GM19455 (cell line): ENCODE measurements at regions not wholly inside any gene's neighbourhood (a gene's known extent, or its start where the extent isn't known, plus 50 kb on each side); places are given as distances from the start of the nearest gene placed in this dataset.
"Not testable (repeated sequence)": the region's sequence is repeated elsewhere in the genome, so short reads cannot be mapped to it uniquely, and the experiment has no call there.

Experiments used
- ATAC-seq: cut with Tn5 transposase; IDR thresholded peaks from one replicate; pipeline ENCODE4 v1.9.1; 2021; ENCODE audit not compliant: unreplicated experiment

DNA sequence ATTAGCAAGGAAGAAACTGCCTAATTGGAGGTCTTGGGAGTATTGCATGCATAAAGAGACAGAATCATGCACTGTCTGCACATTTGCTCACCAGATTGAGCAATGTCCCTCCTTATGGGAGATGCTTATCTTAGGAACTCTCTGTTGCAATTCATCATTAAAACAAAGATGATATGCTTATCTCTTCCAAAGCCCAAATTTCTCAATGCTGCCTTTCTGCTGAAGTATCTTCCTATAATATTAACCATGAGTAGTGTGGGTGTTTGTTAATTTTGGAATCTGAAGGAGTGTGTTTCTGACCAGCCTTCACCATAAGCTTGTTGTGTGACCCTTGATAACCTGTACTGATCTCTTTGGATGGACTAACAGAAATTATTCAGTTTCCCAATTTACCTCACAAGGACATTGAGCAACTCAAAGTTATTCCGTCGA, 1257.6 kb upstream of the FLRT2 start:
- ATAC-seq, result no peak

DNA sequence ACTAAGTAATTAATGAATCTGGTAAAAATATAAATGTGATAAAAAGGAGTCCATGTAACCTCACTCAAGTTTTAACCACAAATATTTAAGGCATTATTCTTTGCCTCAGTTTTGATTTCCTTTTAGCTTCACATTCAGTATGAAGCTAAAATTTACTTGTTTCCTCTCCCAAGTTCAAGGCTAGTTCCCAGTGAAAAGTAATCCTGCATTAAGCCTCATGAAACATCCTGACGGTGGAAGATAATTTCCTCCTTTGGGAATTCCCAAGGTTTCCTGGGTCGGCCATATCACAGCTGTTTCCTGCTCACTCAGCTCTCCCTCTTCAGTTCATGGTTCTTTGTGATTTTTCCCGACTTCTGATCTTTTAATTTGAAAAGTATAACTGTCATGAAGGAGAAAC, 1256.8 kb upstream of the FLRT2 start:
- ATAC-seq, result no peak

- no peak for ATAC-seq
Measured at GRCh38 chr14:84282618-84283017, 1247.3 kb upstream of the FLRT2 start.

DNA sequence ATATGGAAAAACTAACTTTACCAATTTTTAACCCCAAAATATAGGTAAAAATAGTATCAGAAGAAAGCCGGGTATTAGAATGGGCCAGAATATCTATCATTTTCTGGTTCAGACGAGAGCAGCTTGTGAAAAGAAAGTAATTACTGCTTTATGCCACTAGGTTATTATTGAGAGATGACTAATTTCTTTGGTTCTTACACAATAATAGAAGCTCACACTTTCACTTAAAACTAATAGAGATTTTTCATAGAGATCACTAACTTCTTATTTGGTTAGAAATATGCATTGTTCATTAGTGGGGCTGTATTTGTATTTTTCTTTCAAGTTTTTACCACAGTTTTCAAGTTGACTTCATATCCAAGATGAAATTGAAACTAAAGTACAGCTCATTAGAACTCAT, 1241.2 kb upstream of the FLRT2 start:
- ATAC-seq, result no peak

DNA sequence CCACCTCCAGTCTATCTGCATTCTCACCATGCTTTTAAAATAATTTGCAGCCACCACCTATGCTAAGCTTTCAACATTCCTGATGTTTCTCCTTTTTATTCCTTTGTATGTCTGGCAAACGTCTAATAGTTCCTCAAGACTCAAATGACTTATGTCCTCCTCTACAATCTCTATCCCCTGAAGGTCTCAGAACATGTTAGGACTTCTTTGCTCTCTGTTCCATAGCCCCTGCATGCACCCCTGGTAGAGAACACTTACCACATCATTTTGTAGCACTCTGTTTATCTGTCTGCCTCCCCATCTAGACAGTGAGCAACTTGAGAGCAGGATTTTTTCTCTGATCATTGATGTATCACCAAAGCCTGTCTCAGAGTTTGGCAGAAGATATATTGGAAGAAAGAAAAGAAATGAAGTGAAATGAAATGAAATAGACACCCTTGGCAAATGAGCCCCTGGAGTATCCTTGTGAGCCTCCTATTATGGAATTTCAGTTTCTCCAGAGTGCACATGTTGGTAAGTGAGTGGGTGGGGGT, 1231.2 kb upstream of the FLRT2 start:
- ATAC-seq, result no peak

GRCh38 chr14:84303140-84303539, 1226.8 kb upstream of the FLRT2 start:
- ATAC-seq, result no peak

DNA sequence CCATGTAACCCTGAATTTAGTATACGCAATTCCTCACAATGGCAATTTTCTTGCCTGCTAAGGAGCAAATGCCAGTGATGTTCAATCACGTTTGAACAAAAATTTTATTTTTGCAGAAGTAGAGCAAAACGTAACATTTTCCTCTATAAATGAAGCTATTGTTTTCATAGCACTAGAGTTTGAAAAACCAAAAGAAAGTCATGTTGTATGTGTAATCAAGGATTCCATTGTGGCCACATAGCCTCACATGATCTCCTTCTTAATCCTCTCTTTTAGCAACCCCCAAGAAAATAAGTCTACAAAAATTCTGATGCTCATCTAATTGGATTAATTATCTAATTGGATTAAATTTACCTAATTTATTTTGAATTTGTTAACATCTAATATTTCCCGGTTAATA, 1217.4 kb upstream of the FLRT2 start:
- no peak for ATAC-seq

DNA sequence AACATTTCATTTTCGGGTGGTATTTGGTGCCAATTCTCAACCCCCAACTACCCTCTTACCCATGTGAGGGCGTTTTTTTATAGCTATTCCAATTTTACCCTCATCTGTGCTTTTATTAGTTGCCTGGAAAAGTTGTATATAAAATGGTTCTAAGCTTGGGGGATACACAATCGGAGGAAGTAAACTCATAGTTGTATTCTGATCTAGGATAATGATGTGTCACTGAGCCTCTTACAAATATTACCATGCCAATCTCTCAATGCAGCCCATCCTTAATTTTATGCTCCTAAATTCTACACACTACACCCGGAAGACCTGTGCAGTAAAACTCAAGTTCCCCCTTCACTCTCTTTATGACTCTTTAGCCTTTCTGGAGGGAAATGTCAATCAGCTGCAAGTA, 1206.5 kb upstream of the FLRT2 start:
- no peak for ATAC-seq

GRCh38 chr14:84323978-84324377, 1206.0 kb upstream of the FLRT2 start:
- ATAC-seq, result no peak

DNA sequence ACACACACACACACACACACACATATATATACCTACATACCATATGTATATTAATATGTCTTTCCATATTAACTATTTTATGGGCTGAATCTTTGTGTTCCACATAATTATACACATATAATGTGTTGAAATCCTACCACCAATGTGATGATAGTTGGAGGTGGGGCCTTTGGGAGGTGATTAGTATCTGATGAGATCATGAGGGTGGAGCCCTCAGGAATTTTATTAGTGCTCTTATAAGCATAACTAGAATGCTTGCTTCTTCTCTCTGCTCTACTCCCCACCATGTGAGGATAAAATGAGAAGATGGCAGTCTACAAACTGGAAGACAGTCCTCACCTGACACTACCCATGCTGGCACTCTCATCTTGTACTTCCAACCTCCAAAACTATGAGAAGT, 1193.5 kb upstream of the FLRT2 start:
- ATAC-seq, result no peak

GRCh38 chr14:84340938-84341337, 1189.0 kb upstream of the FLRT2 start:
- no peak for ATAC-seq

GRCh38 chr14:84341867-84342266, 1188.1 kb upstream of the FLRT2 start:
- ATAC-seq, result not testable (repeated sequence)

GRCh38 chr14:84343656-84344055, 1186.3 kb upstream of the FLRT2 start:
- ATAC-seq, result no peak

GRCh38 chr14:84351646-84352045, 1178.3 kb upstream of the FLRT2 start:
- no peak for ATAC-seq

- no peak for ATAC-seq
Measured at GRCh38 chr14:84361476-84361875, 1168.5 kb upstream of the FLRT2 start.

- ATAC-seq, result no peak
Measured at GRCh38 chr14:84375235-84375634, 1154.7 kb upstream of the FLRT2 start.

GRCh38 chr14:84390010-84390409, 1139.9 kb upstream of the FLRT2 start:
- ATAC-seq, result no peak

DNA sequence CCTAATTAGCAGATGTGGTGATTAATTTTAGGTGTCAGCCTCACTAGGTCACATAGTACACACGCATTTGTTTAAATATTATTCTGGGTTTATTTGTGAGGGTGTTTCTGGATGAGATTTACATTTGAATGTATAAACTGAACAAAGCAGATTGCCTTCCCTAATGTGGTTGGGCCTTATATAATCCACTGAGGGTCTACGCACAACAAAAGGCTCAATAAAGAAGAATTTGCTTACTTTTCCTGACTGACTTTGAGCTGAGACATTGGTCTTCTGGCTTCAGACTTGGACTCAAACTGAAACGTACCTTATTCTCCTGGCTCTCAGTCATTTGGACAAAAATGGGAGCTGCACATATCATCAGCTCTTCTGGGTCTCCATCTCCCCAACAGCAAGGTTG, 1132.3 kb upstream of the FLRT2 start:
- ATAC-seq, result no peak

DNA sequence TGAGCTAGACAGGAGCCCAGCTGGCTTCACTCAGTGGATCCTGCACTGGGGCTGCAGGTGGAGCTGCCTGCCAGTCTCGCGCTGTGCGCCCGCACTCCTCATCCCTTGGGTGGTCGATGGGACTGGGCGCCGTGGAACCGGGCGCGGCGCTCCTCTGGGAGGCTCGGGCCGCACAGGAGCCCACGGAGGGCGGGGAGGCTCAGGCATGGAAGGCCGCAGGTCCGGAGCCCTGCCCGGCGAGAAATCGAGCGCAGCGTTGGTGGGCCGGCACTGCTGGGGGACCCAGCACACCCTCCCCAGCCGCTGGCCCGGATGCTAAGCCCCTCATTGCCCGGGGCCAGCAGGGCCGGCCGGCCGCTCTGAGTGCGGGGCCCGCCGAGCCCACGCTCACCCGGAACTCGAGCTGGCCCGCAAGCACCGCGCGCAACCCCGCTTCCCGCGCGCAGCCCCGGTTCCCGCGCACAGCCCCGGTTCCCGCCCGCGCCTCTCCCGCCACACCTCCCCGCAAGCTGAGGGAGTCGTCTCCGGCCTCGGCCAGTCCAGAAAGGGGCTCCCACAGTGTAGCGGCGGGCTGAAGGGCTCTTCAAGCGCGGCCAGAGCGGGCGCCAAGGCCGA, 1130.5 kb upstream of the FLRT2 start:
- ATAC-seq, result no peak

- no peak for ATAC-seq
Measured at GRCh38 chr14:84401631-84402030, 1128.3 kb upstream of the FLRT2 start.

DNA sequence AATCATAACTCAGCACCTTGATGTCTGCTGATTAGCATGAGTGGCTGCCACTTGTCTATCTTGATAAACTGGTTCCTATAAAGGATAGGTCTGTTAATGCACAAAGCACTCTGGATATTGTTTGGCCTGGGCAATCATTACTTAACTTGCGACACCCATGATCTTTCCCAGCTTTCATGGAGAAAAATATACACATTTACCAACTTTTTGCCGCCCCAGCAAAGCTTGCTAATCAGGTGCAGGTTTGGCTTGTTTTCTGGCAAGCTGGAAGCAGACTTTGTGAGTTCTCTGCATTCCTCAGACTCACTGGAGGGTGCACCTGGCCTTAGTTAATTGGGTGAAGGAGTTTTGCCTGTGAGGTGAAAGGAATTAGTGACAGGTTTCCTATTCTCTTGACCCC, 1126.4 kb upstream of the FLRT2 start:
- no peak for ATAC-seq

- no peak for ATAC-seq
Measured at GRCh38 chr14:84404246-84404645, 1125.7 kb upstream of the FLRT2 start.

- ATAC-seq, result no peak
Measured at GRCh38 chr14:84409435-84409834, 1120.5 kb upstream of the FLRT2 start.
